Right kidney (tissue), 1 donor: ENCODE measurements at regions not wholly inside any gene's neighbourhood (a gene's known extent, or its start where the extent isn't known, plus 50 kb on each side); places are given as distances from the start of the nearest gene placed in this dataset.
"Not testable (repeated sequence)": the region's sequence is repeated elsewhere in the genome, so short reads cannot be mapped to it uniquely, and the experiment has no call there.

Source experiments
- DNase-seq: peaks from one replicate; pipeline ENCODE4 v3.0.0-alpha.2; 2016

DNA sequence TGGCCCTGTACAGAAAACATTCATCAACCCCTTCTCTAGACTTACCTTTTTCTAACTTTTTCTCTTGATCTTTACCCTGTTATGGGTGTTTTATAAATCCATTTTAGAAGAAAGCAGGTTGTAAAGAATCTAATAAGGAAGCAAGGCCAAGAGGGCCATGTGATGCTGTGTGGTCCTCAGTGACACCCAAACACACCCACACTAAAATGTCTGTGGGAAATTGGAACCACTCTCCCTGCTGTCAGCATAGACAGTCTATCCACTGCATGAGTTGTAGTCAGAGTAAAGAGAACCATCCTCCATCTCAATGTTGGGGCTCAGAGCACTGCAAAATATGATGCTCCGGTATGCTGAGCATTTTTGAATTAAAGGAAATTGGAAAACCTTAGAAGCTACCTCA is 235.5 kb downstream of the SKIDA1 start:
- DNase-seq: no peak

DNA sequence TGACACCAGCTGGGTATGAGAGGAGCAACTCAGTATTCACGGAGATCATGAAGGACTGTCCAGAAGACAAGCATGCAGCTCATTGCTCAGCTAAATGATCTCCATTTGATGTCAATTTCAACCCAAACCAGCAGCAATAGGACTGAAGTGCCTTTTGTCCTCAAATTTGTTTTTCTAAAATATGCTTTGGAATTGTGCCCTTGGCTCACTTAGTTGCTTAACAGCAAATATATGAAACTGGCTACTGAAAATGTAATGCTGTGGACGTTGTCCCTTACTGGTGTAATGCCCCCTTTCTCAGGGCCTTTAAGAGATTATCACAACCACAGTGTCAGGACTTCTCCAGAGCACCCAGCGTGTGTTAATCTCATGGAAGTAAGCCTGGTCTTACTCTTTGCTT is 236.2 kb downstream of the SKIDA1 start:
- DNase-seq: no peak

DNA sequence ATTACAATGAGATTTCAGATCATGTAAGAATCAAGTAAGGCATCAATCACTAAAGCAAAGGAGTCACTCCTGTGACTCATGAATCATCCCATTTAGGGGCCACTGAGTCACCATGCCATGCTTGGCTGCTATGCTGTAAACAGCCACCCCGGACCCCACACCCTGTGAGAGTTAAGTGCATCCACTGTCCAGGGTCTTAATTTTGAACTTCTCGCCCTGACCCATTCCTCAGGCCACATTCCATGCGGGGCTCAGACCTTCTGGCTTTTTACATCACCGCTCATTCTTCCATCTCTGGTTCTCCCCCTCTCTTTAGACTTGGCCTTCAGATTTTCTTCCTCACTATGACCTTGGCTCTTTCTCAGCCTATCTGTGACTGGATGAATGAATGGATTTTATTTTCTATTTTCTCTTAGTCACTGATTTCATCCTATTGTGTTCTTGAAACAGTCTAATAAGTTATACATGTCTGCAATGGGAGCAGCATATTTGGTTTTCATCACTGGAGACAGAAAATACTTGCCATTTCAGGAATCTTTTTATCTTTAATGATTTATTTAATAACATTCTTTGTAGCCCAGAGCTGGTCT is 239.6 kb downstream of the SKIDA1 start:
- DNase-seq: no peak

DNA sequence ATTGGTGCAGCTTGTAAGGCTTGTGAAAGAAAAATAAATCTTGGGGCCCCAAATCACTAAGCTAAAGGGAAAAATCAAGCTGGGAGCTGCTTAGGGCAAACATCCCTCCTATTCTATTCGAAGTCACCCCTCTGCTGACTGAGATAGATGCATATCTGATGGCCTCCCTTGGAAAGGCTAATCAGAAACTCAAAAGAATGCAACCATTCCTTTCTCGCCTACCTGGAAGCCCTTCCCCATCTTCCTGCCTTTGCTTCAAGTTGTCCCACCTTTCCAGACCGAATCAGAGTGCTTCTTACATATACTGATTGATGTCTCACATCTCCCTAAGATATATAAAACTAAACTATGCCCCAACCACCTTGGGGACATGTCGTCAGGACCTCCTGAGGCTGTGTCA is 240.3 kb downstream of the SKIDA1 start:
- no peak for DNase-seq

DNA sequence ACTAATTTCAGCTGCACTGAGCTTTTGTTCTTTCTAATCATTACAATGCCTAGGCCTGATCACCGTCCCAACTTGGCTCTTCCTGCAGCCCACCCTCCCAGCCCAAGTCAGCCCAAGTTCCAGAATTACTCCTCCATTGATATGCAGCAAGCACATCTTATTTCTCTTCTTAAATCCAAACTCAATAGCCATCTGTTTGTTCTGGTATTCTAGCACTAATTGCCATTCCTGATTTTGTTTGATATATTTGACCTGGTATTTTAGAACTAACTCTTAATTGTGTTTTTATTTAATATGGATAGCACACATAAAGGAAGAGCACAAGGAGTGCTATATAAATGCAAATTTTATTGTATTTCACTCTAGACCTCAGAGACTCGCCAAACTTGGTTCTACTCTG is 241.2 kb downstream of the SKIDA1 start:
- no peak for DNase-seq

DNA sequence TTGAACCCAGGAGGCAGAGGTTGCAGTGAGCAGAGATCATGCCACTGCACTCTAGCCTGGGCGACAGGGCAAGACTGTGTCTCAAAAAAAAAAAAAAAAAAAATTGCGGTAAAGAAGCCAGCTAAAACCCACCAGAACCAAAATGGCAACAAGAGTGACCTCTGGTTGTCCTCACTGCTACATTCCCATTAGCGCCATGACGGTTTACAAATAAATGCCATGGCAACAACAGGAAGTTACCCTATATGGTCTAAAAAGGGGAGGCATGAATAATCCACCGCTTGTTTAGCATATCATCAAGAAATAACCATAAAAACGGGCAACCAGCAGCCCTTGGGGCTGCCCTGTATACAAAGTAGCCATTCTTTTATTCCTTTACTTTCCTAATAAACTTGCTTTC is 242.4 kb downstream of the SKIDA1 start:
- not testable (repeated sequence) for DNase-seq

DNA sequence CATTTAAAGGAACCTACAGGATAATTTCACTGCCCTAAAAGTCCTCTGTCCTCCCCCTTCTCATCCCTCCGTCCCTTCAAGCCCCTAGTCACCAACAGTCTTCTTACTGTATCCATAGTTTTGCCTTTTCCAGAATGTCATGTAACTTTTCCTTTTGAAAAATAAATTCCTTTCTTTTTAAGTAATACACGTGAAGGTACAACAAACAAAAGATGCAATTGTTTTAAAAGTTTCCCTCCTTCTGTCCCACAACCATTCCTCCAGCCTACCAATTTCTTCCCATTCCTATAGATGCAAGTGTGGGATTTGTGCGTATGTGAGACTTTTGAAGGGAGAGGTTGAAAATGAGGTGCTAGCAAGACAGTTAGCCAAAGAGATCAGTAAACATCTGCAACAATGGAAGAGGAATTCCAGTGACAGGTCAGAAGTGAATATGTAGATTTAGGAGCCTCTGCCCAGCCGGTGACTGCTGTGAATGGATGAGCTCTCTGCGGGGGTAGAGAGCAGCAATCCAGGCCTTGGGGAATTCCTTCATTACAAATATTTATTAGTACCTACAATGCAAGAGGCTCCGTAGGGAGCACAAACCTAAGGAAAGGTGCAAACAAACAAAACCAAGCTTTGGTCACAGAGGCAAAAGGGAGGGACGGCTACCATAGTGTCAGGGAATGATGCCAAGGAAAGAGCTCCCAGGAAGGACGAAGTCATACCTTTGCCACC is 243.6 kb downstream of the SKIDA1 start:
- no peak for DNase-seq

DNA sequence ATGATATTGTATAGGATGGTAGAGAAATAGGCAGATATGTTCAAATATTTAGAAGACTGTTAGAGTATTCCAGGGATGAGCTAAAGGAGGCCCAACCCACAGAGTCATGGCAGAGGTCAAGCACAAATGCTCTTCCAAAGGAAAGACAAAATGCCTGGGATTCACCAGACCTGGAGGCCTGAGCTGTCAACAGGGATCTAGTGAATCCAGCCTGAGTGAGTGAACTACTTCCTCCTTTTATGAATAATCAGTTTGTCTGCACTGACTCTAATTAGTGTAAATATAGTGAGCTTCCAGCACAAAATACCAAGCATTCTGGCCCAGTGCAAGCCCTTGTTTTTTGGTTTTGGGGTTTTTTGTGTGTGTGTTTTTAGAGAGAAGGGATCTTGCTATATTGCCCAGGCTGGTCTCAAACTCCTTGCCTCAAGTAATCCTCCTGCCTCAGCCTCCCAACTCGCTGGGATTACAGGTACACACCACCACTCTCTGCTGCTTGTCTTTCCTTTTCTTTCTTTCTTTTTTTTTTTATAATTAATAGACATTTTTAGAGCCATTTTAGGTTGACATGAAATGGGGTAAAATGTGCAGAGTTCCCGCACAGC is 244.4 kb downstream of the SKIDA1 start:
- DNase-seq: no peak

DNA sequence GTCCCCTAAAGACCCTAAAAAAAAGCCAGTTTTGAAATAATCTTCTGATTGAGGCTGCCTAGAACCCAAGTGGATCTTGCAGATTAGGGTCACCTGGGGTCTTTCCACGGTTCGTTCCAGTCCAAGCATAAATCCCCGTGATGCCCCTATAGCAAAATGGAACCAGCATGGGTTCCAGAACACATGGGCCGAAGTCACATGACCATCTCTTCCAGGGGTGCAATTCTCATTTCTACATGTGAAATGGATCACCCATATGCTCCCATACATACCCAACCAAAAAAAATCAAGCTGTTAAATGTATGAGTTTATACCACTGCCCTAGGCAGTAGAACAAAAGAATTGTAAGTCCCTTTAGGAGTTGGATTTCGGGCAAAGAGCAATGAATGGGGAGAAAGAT is 245.4 kb downstream of the SKIDA1 start:
- DNase-seq: no peak

DNA sequence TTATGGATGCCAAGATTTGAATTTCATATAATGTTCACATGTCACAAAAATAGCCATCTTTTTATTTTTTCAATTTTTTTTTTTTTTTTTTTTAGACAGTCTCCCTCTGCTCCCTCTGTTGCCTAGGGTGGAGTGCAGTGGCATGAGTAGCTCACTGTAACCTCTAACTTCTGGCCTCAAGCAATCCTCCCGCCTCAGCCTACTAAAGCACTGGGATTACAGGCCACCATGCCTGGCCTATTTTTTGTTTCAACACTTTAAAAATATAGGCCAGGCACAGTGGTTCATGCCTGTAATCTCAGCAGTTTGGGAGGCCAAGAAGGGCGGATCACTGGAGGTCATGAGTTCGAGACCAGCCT is 246.3 kb downstream of the SKIDA1 start:
- no peak for DNase-seq

DNA sequence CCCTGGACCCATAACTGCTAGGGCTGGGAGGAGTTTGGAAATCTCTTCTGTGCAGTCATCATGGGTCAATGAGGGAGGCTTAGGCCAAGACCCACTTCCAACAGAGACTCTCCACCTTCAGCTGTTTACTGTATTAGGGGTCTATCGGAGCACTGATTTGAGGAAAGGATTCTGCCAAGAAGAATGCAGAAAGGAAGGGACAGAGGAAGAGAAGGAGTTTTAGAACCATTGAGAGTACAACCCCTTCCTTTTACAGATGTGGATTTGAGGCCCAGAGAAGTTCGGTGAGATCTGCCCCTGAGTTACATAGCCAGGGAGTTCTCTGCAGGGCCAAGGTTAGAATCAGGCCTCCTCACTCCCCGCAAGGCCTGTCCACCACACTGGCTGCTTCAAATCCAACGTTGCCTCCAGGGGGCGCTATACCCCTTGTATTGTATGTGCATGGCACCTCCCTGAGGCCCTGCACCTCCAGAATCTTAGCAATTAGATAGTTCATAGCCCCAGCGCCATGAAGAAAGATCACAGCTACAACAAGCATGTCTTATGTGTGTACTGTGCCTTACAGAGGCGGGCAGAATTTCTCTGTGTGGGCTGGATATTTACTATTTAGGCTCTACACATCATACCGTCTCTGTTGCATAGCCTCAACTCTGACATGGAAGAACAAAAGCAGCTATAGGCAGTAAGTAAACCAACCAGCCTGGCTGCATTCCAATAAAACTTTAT is 246.8 kb downstream of the SKIDA1 start:
- DNase-seq: peak; percentile 76

DNA sequence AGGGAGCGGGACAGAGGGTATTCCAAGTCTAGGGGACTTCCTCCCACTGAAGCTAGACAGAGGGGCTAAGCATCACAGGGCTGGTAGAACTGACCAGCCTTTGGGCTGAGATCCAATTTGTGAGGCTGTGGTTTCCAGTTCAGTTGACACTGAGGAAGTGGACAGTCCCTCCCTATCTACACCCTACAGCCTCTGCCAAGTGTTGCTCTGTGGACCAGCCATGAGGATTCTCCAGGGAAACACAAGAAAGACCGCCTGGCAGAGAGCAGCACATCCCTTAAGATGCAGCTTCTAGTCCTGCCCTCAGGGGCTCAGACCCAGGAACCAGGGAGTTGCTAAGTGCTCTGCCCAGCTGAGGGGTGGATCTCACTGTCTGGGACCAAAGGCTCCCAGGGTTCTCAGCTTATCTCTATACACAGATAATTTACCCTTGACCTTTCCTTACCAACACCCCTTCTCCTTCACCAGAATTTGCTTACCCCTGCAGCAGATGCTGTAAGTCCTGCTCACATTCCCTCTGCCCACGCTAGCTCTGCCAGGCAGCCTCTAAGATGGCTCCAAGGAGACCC is 252.0 kb downstream of the SKIDA1 start:
- no peak for DNase-seq

DNA sequence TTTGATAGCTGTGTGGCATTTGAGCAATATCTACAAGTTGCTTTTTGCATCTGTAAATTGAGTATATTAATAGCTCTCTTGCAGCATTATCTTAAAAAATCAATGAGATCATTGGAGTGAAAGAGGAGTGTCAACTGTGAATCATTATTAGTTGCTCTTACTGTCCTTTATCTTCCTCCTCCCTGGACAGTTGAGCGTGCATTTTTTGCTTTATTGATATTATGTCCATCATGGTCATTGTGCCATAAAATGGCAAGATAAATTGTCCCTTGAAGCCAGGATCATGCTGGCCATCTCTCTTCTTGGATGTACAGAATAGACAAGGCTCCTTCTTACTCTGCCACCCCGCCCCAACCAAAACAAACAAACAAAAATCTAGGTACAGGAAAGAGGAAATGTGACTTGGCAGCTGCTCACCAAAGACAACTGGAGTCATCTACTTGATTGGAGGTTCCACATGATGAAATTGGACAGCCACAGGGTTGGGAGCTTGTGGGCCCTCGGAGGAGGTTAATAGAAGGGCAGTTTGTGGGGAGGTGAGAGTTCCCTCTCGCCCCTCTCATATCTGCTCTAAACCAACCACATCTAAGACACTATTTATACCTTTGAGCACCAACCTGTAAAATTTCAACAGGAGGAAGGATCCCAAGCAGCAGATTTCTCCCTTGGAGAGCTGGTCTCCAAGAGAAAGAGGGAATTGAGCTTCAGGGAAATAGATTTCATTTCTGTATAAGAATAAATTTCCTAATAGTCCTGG is 252.7 kb downstream of the SKIDA1 start:
- DNase-seq: no peak

DNA sequence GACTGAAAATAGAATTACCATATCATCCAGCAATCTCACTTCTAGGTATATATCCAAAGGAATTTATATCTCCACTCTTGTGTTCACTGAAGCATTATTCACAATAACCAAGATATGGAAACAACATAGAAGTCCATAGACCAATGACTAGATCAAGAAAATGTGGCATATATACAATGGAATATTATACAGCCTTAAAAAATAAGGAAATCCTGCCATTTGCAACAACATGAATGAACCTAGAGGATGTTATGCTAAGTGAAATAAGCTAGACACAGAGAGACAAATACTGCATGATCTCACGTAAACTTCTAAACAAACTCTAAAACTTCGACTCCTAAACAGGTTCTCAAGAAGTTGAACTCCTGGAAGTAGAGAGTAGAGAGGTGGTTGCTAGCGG is 254.5 kb downstream of the SKIDA1 start:
- no peak for DNase-seq

DNA sequence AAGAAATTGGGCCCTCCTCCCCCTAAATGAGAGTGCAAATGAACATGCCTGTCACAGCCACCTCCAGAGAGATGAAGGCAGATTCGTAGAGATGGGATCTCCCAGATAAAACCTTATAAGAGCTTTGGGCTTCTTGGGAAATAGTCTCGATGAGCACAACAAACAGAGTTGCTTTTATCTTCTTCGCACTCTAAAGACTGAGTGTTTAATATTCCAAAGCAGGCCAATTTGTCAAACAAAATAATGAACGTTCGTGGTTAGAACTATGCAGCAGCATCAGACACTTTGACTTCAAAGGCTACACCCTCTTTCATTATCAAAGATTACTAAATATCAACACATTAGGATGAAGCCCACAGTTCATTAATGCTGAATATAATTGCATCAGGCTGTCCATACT is 256.2 kb downstream of the SKIDA1 start:
- DNase-seq: no peak

DNA sequence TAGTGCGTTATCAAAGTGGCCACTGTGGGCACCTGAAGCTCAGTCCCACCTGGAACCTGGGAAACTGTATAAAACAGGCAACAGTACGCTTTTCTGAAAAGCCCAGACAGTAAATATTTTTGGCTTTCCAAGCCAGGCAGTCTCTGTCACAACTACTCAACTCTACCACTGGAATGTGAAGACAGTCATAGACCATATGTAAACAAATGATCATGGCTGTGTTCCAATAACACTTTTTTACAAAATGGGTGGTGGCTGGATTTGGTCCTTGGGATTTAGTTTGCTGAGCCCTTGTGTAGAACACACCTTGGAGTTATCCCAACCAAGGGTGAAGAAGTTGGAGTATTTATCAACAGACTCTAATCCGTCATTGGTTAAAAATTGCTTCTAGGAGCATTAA is 259.9 kb downstream of the SKIDA1 start:
- DNase-seq: no peak

DNA sequence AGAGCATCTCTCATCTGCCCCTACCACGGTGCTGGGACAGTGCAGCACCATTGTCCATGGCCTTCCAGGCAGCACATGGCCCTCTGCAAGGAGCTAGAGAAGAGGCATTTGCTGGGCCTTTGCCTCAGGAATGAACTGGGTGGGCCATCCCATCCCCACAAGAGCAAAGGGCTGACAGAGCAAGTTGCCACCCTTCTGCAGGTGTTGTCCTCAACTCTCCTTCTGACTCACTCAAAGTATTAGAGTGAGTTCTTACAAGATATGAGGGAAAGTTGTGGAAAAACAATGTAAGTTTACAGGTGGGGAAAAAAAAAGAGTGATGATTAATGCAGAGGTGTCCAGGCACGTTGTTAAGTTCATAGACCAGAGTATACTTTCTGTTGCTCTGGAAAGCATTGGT is 261.2 kb downstream of the SKIDA1 start:
- no peak for DNase-seq

DNA sequence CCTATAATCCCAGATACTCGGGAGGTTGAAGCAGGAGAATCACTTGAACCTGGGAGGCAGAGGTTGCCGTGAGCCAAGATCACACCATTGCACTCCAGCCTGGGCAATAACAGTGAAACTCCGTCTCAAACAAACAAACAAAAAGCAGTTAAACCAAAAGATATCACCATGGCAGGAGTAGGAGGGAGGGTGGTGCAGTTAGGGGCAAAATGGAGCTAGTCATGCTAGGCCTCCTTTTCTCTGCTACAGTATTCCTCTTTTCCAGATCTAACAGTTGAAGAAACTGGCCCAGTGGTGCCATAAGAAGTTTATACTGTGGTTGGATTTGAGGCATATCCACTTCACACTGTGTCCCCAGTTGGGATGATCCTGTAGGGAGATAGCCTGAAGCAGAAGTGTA is 261.6 kb downstream of the SKIDA1 start:
- DNase-seq: no peak

DNA sequence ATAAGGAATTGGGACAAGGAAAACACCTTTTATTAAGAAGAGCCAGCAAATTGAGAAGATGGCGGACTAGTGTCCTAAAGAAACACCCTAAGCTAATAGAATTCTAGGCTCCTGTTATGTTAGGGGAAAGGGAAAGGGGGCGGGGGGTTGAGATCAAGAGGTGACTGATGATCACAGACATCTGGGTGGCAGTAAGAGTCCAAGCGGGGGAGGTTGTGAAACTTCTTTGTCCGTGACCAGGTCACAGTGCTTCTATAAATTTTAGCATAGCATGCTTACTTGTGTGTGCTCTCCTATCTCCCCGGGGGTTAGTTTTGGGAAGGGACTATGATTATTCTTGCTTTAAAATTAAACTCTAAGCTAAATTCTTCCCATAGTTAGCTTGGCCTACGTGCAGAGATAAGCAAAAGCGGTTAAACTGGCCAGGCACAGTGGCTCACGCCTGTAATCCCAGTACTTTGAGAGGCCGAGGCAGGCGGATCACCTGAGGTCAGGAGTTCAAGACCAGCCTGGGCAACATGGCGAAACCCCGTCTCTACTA is 262.1 kb downstream of the SKIDA1 start:
- no peak for DNase-seq

DNA sequence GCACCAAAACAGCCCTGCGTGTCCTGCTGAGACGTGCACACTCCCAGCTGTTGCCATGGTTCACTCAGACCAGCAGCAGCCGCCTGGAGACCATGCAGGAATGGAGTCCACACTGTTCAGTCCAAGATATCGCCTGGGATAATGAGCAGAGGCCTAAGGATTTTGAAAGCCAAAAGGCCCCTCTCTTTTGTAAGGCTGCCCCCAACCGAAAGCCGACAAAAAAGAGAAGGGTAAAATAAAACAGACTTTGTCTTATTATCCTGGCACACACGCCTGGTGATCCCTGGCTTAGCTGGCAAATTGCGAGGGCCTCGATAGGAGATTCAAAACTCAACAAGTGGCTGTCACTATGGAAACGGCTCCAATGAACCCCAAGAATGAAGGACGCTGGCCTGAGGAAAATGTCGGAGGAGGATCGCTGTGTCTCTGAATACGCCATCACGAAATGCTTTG is 263.6 kb downstream of the SKIDA1 start:
- no peak for DNase-seq

DNA sequence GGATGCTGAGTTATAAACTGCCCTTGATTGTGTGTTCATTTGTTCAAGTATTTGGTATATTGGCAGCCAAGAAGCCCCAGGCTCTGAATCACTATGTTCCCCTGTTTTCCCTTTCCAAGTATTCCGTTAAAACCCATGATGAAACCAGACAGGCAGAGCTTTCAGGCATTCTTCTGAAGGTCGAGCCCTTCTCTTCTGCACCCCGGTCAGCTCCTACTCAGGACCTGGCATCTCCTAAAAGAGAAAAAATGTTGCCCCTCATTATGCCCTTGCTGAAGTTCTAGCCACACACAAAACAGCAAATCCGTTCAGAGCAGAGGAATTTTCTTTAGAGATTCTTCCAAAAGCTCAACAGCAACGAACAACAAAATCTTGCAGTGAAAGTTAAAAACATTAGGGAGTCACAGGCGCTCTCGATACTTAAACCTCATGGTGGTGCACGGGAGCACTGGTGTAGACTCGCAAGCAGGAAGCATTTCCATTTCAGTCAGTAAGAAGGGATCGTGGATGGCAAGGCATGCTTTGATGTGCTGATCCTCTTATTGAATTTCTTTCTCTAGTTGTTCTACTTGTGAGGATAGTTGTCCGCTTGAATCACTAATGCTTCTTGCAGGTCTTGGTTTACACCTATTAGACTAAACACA is 264.9 kb downstream of the SKIDA1 start:
- DNase-seq: no peak

DNA sequence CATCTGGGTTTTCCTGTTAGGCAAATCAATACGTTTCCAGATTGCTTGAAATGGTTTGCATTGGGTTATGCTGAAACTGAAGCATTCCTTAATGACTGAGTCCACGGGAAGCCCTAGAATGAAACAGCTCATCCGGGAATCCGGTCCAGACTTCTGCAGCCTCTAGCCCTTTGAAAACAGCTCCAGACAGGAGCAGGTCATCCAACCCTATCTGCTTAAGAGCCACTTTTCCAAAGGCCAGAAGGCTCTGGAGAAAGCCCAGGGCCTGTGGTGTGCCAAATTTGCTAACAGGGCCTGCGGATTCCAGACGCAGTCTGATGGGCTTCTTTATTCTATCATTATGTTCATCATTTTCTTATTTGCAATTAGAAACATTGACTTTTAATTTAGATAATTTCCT is 265.4 kb downstream of the SKIDA1 start:
- no peak for DNase-seq
